GM12878 (cell line): ENCODE measurements at regions not wholly inside any gene's neighbourhood (a gene's known extent, or its start where the extent isn't known, plus 50 kb on each side); places are given as distances from the start of the nearest gene placed in this dataset.

Experiments
- ATAC-seq: fragments of 200-7000 bp; cut with Tn5 transposase; 3 replicates; pipeline ENCODE4 v1.9.1; 2020; ENCODE audit warnings: mild to moderate bottlenecking, moderate library complexity
- BruUV-seq: library from RNA; stranded (reverse); fragments of 400-500 nt; replicated peaks from 2 replicates; lab custom pipeline; 2021; lab: Mats Ljungman, UMichigan
- CTCF ChIA-PET: fragments of 300-600 bp; sonication (Branson Sonifier 250); formaldehyde crosslinking; extraction: SDS; loops from one replicate; lab custom pipeline; 2021; ENCODE audit warnings: inconsistent platforms; lab: Yijun Ruan, JAX
- POLR2A ChIA-PET: fragments of 350-600 bp; formaldehyde crosslinking; extraction: SDS; loops from one replicate; lab custom pipeline; 2021; ENCODE audit warnings: inconsistent platforms; lab: Charles Lee
- RAD21 ChIA-PET: fragments of 300-600 bp; sonication (Branson Sonifier 250); formaldehyde crosslinking; loops from one replicate; lab custom pipeline; 2023; ENCODE audit warnings: antibody characterized with exemption; ENCODE audit not compliant: unreplicated experiment; lab: Charles Lee
- SMC1A ChIA-PET: fragments of 300-600 bp; sonication (Branson Sonifier 250); formaldehyde crosslinking; loops from one replicate; lab custom pipeline; 2023; ENCODE audit not compliant: unreplicated experiment, uncharacterized antibody; lab: Charles Lee
- DNase-seq: peaks from one replicate; pipeline ENCODE4 v3.0.0-alpha.2; 2011; ENCODE audit warnings: low read depth, low spot score
- FAIRE-seq: peaks from 3 replicates; lab custom pipeline; 2011; peaks lifted over from hg19 to GRCh38; lab: Jason Lieb, UNC
- H2AFZ ChIP-seq: 2 replicates; pipeline ENCODE4 v1.6.0; 2011; ENCODE audit warnings: low read depth, low read length, control low read depth; ENCODE audit not compliant: control insufficient read depth
- H3K27ac ChIP-seq: 2 replicates; pipeline ENCODE4 v1.5.1; 2011; ENCODE audit warnings: control low read depth; ENCODE audit not compliant: control insufficient read depth, insufficient read depth
- H3K27me3 ChIP-seq, 2 experiments: replicated peaks in 1 of 2; 2 replicates each; pipeline versions ENCODE4 v1.6.0 to v1.6.1; 2011; ENCODE audit warnings: low read length in 1 of 2; ENCODE audit not compliant: control insufficient read depth in 2 of 2, insufficient read depth in 2 of 2
- H3K36me3 ChIP-seq, 2 experiments: 2 replicates each; pipeline ENCODE4 v1.5.1; 2011; ENCODE audit warnings: low read length in 1 of 2; ENCODE audit not compliant: control insufficient read depth in 2 of 2, insufficient read depth in 2 of 2
- H3K4me1 ChIP-seq: 2 replicates; pipeline ENCODE4 v1.6.1; 2011; ENCODE audit warnings: mild to moderate bottlenecking, low read length, moderate library complexity, mixed read lengths; ENCODE audit not compliant: control insufficient read depth, insufficient read depth
- H3K4me2 ChIP-seq: 2 replicates; pipeline ENCODE4 v1.6.0; 2011; ENCODE audit warnings: control low read depth; ENCODE audit not compliant: control insufficient read depth, insufficient read depth
- H3K4me3 ChIP-seq: fragments of 200-600 bp; sonication (generic); 2 replicates; pipeline ENCODE4 v1.5.1; 2016
- H3K79me2 ChIP-seq: 2 replicates; pipeline ENCODE4 v1.6.0; 2011; ENCODE audit warnings: low read length; ENCODE audit not compliant: control insufficient read depth, insufficient read depth
- H3K9ac ChIP-seq: 2 replicates; pipeline ENCODE4 v1.8.0; 2011; ENCODE audit warnings: low read length, control low read depth, mixed read lengths; ENCODE audit not compliant: control insufficient read depth, insufficient read depth
- H3K9me3 ChIP-seq: replicated peaks from 3 replicates; pipeline ENCODE4 v1.5.1; 2011; ENCODE audit warnings: mild to moderate bottlenecking, low read length; ENCODE audit not compliant: control insufficient read depth, insufficient read depth
- H4K20me1 ChIP-seq: 2 replicates; pipeline ENCODE4 v1.6.0; 2011; ENCODE audit not compliant: control insufficient read depth, insufficient read depth
- CREM ChIP-seq: IDR thresholded peaks from 2 replicates; pipeline ENCODE4 v1.6.1; 2014; ENCODE audit warnings: antibody characterized with exemption, low read depth
- GABPA ChIP-seq: IDR thresholded peaks from 2 replicates; pipeline ENCODE4 v1.6.1; 2014; ENCODE audit warnings: antibody characterized with exemption, low read depth, mild to moderate bottlenecking, inconsistent platforms
- MTA3 ChIP-seq: IDR thresholded peaks from 2 replicates; pipeline ENCODE4 v1.6.1; 2012; ENCODE audit warnings: low read length, inconsistent platforms, borderline replicate concordance
- SMAD5 ChIP-seq: IDR thresholded peaks from 2 replicates; pipeline ENCODE4 v1.6.1; 2016; ENCODE audit warnings: antibody characterized with exemption, low read depth
- SMARCA5 ChIP-seq: fragments of 450-650 bp; IDR thresholded peaks from 2 replicates; pipeline ENCODE4 v1.6.1; 2017; ENCODE audit warnings: mild to moderate bottlenecking
- WGBS: methylation state at CpG from one replicate; pipeline ENCODE4 v1.1.6; 2016; ENCODE audit warnings: low lambda C conversion rate; ENCODE audit not compliant: insufficient replicate concordance, insufficient coverage; ENCODE audit errors: missing lambda C conversion rate; 5-methylcytosine and 5-hydroxymethylcytosine counted together
- in situ Hi-C: fragments of 300-500 bp; cut with MboI; formaldehyde crosslinking; loops from 9 replicates; pipeline ENCODE4 v1.14.3; 2018; ENCODE audit warnings: mixed read lengths
- intact Hi-C: fragments of 100-400 bp; cut with micrococcal nuclease; formaldehyde crosslinking; loops from one replicate; pipeline ENCODE4 v1.14.2; 2022; ENCODE audit not compliant: unreplicated experiment
- TF ChIP-seq, protein P1 (sequence below): fragments of 450-650 bp; conservative IDR thresholded peaks from 2 replicates; pipeline ENCODE4 v1.6.1; 2017; ENCODE audit warnings: mild to moderate bottlenecking, moderate library complexity
- TF ChIP-seq, protein P2 (sequence below): fragments of 450-650 bp; IDR thresholded peaks from 2 replicates; pipeline ENCODE4 v1.6.1; 2016; ENCODE audit warnings: mild to moderate bottlenecking
- TF ChIP-seq, protein P3 (sequence below): fragments of 150-350 bp; IDR thresholded peaks from 2 replicates; pipeline ENCODE4 v1.6.1; 2014; ENCODE audit warnings: mild to moderate bottlenecking, low read depth, low read length
- TF ChIP-seq, protein P4 (sequence below): fragments of 150-350 bp; IDR thresholded peaks from 2 replicates; pipeline ENCODE4 v1.6.1; 2016; ENCODE audit warnings: low read depth, low read length
- TF ChIP-seq, protein P5 (sequence below): IDR thresholded peaks from 2 replicates; pipeline ENCODE4 v1.6.1; 2012; ENCODE audit warnings: low read depth, low read length, improper control_type of control experiment

DNA sequence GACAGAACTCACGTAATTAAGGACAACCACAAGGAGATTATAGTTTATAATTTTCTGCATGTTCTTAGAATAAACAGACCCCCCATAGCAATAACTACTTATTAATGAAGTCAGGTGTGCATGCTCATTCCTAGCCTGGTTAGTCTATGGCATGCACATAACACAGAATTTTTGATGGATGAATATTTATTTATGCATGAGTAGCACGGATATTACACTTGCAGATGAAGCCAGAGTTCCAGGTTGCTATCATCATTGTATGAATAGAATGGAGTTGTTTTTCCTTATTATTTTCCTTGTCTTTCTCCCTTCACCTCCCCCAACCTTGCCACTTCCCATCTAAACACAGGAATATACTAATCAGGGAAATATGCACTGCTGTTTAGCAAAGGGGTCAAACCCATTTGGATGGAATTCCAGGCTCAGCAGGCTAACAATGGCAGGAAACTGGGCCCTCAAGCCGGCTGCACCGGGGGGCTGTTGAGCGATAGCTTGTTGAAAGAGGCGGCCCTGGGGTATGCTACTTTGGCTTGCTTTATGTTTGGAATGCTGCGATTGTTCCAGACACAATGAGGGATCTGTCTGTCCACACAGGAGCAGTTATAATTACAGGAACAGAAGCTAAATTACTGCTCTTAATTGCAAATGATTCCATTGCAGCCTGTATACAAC lies 112.6 kb downstream of the TMEM170B start (continued):
- TF ChIP-seq, protein P1, sequence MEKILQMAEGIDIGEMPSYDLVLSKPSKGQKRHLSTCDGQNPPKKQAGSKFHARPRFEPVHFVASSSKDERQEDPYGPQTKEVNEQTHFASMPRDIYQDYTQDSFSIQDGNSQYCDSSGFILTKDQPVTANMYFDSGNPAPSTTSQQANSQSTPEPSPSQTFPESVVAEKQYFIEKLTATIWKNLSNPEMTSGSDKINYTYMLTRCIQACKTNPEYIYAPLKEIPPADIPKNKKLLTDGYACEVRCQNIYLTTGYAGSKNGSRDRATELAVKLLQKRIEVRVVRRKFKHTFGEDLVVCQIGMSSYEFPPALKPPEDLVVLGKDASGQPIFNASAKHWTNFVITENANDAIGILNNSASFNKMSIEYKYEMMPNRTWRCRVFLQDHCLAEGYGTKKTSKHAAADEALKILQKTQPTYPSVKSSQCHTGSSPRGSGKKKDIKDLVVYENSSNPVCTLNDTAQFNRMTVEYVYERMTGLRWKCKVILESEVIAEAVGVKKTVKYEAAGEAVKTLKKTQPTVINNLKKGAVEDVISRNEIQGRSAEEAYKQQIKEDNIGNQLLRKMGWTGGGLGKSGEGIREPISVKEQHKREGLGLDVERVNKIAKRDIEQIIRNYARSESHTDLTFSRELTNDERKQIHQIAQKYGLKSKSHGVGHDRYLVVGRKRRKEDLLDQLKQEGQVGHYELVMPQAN, result no peak
- TF ChIP-seq, all 136 proteins: peak for 0

DNA sequence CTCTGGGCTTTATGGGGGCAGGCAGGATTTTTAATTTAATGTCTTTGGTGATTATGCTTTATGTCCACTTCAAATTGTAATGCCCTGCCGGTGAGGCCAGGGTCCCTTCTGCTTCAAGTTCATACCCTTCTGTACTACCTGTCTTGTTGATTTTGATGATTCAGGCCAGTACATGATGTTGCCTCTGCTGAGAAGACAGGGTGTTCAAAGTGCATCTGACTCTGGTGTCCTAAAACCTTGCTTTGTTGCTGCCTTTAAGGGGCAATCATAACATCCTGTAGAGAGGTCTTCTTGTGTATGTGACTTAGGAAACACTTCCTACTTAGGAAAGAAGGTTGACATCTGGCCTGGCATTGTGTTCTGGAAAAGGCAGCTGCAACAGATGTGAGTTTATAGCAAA lies 113.2 kb downstream of the TMEM170B start:
- intact Hi-C loops, result no loop called here
- RAD21 ChIA-PET, result interaction anchor here (1.0 to 6.4 kb wide), 2 partner anchors 636 to 641 kb away, joined by 5 to 111 read pairs; partner anchors contain the start of gene EDN1

More for the DNA sequence above, 113.2 kb downstream of the TMEM170B start:
- Histone ChIP-seq H3K4me2 (no peak overlapping the region), H3K9me3 (no peaks in the 10 kb centered on the region; the same call in 2 of the 3 replicates), H3K9ac (no peak overlapping the region), H2AFZ (no peak overlapping the region), H3K4me3 (no peak overlapping the region), H3K27ac (no peak overlapping the region), H3K79me2 (no peaks in the 10 kb centered on the region), H3K27me3 (no peaks in the 10 kb centered on the region), H4K20me1 (no peaks in the 10 kb centered on the region), H3K4me1 (peaks cover 12% of the 10 kb centered on the region), H3K36me3 (no peaks in the 10 kb centered on the region)
- BruUV-seq, result no TSS peak
- SMC1A ChIA-PET, result no interaction called here
- FAIRE-seq (no peak), DNase-seq (no peak), ATAC-seq (no peak)
- CTCF ChIA-PET, result interaction anchor here (0.6 to 1.0 kb wide), 3 partner anchors 11 to 954 kb away, joined by 3 to 4 read pairs (median 3); no protein-coding TSS in a partner anchor
- no peak for TF ChIP-seq GABPA
- no peak for TF ChIP-seq SMAD5
- TF ChIP-seq, protein P2, sequence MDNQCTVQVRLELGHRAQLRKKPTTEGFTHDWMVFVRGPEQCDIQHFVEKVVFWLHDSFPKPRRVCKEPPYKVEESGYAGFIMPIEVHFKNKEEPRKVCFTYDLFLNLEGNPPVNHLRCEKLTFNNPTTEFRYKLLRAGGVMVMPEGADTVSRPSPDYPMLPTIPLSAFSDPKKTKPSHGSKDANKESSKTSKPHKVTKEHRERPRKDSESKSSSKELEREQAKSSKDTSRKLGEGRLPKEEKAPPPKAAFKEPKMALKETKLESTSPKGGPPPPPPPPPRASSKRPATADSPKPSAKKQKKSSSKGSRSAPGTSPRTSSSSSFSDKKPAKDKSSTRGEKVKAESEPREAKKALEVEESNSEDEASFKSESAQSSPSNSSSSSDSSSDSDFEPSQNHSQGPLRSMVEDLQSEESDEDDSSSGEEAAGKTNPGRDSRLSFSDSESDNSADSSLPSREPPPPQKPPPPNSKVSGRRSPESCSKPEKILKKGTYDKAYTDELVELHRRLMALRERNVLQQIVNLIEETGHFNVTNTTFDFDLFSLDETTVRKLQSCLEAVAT, result no peak
- no peak for TF ChIP-seq CREM
- TF ChIP-seq, protein P3, sequence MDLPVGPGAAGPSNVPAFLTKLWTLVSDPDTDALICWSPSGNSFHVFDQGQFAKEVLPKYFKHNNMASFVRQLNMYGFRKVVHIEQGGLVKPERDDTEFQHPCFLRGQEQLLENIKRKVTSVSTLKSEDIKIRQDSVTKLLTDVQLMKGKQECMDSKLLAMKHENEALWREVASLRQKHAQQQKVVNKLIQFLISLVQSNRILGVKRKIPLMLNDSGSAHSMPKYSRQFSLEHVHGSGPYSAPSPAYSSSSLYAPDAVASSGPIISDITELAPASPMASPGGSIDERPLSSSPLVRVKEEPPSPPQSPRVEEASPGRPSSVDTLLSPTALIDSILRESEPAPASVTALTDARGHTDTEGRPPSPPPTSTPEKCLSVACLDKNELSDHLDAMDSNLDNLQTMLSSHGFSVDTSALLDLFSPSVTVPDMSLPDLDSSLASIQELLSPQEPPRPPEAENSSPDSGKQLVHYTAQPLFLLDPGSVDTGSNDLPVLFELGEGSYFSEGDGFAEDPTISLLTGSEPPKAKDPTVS, result no peak
- TF ChIP-seq SMARCA5, result no peak
- TF ChIP-seq, protein P4, sequence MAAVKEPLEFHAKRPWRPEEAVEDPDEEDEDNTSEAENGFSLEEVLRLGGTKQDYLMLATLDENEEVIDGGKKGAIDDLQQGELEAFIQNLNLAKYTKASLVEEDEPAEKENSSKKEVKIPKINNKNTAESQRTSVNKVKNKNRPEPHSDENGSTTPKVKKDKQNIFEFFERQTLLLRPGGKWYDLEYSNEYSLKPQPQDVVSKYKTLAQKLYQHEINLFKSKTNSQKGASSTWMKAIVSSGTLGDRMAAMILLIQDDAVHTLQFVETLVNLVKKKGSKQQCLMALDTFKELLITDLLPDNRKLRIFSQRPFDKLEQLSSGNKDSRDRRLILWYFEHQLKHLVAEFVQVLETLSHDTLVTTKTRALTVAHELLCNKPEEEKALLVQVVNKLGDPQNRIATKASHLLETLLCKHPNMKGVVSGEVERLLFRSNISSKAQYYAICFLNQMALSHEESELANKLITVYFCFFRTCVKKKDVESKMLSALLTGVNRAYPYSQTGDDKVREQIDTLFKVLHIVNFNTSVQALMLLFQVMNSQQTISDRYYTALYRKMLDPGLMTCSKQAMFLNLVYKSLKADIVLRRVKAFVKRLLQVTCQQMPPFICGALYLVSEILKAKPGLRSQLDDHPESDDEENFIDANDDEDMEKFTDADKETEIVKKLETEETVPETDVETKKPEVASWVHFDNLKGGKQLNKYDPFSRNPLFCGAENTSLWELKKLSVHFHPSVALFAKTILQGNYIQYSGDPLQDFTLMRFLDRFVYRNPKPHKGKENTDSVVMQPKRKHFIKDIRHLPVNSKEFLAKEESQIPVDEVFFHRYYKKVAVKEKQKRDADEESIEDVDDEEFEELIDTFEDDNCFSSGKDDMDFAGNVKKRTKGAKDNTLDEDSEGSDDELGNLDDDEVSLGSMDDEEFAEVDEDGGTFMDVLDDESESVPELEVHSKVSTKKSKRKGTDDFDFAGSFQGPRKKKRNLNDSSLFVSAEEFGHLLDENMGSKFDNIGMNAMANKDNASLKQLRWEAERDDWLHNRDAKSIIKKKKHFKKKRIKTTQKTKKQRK, result no peak
- TF ChIP-seq, protein P5, sequence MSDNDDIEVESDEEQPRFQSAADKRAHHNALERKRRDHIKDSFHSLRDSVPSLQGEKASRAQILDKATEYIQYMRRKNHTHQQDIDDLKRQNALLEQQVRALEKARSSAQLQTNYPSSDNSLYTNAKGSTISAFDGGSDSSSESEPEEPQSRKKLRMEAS, result no peak
- TF ChIP-seq MTA3, result no peak
- in situ Hi-C loops, result loop anchor here (5.0 kb wide), 2 partner anchors 642 to 957 kb away; partner anchors contain the start of gene EDN1
- POLR2A ChIA-PET, result no interaction called here
- WGBS, result 48% methylated on average over 1 of the region's 1 CpG
